IMR-90 (cell line): ENCODE measurements at regions not wholly inside any gene's neighbourhood (a gene's known extent, or its start where the extent isn't known, plus 50 kb on each side); places are given as distances from the start of the nearest gene placed in this dataset.

Experiments
- ATAC-seq: fragments of 200-7000 bp; cut with Tn5 transposase; 2 replicates; pipeline ENCODE4 v1.9.1; 2020; ENCODE audit warnings: low read depth, mild to moderate bottlenecking, moderate library complexity
- BruUV-seq: library from RNA; stranded (reverse); fragments of 400-500 nt; replicated peaks from 2 replicates; lab custom pipeline; 2021; lab: Mats Ljungman, UMichigan
- CTCF ChIA-PET: fragments of 300-600 bp; formaldehyde crosslinking; extraction: SDS; loops from one replicate; lab custom pipeline; 2021; ENCODE audit warnings: antibody characterized with exemption; lab: Yijun Ruan, JAX
- POLR2A ChIA-PET: fragments of 300-600 bp; sonication (Branson Sonifier 250); formaldehyde crosslinking; loops from one replicate; lab custom pipeline; 2022; ENCODE audit warnings: antibody characterized with exemption; ENCODE audit not compliant: unreplicated experiment; lab: Charles Lee
- DNase-seq: peaks from one replicate; pipeline ENCODE4 v3.0.0; 2013
- H2AFZ ChIP-seq: replicated peaks from 2 replicates; pipeline ENCODE3; 2013; ENCODE audit warnings: low read length, mild to moderate bottlenecking; ENCODE audit not compliant: poor library complexity
- H2AK5ac ChIP-seq: 2 replicates; pipeline ENCODE4 v1.6.1; 2013; ENCODE audit warnings: low read depth, low read length, inconsistent platforms
- H2AK9ac ChIP-seq: replicated peaks from 2 replicates; pipeline ENCODE3; 2013; ENCODE audit warnings: mild to moderate bottlenecking, low read depth, low read length, moderate library complexity; ENCODE audit not compliant: poor library complexity
- H2BK120ac ChIP-seq: 2 replicates; pipeline ENCODE4 v1.6.1; 2013; ENCODE audit warnings: low read depth, low read length, inconsistent platforms
- H2BK15ac ChIP-seq: 3 replicates; pipeline ENCODE4 v1.6.1; 2013; ENCODE audit warnings: low read depth, low read length, inconsistent platforms
- H2BK20ac ChIP-seq: 2 replicates; pipeline ENCODE4 v1.6.1; 2013; ENCODE audit warnings: low read depth, mild to moderate bottlenecking, inconsistent platforms, low read length, moderate library complexity
- H2BK5ac ChIP-seq: 2 replicates; pipeline ENCODE4 v1.6.1; 2013; ENCODE audit warnings: mild to moderate bottlenecking, low read depth, low read length, inconsistent platforms; ENCODE audit not compliant: poor library complexity, severe bottlenecking
- H3K14ac ChIP-seq: replicated peaks from 2 replicates; pipeline ENCODE4 v1.6.1; 2013; ENCODE audit warnings: low read depth, low read length, inconsistent platforms
- H3K18ac ChIP-seq: 2 replicates; pipeline ENCODE4 v1.6.1; 2013; ENCODE audit warnings: low read depth, low read length, control low read depth
- H3K23ac ChIP-seq: 2 replicates; pipeline ENCODE4 v1.6.1; 2013; ENCODE audit warnings: low read depth, low read length, inconsistent platforms
- H3K27ac ChIP-seq: 2 replicates; pipeline ENCODE4 v1.5.1; 2013; ENCODE audit warnings: mild to moderate bottlenecking, control low read depth, low read length; ENCODE audit not compliant: insufficient read depth
- H3K27me3 ChIP-seq: 2 replicates; pipeline ENCODE4 v1.6.1; 2013; ENCODE audit warnings: low read length; ENCODE audit not compliant: control insufficient read depth, insufficient read depth
- H3K36me3 ChIP-seq: 2 replicates; pipeline ENCODE4 v1.6.1; 2013; ENCODE audit warnings: low read length, mixed read lengths; ENCODE audit not compliant: control insufficient read depth, insufficient read depth
- H3K4ac ChIP-seq: 2 replicates; pipeline ENCODE4 v1.6.1; 2013; ENCODE audit warnings: low read depth, low read length, inconsistent platforms
- H3K4me1 ChIP-seq: 2 replicates; pipeline ENCODE4 v1.6.1; 2013; ENCODE audit warnings: low read length, mixed read lengths; ENCODE audit not compliant: control insufficient read depth, insufficient read depth
- H3K4me2 ChIP-seq: 2 replicates; pipeline ENCODE4 v1.6.1; 2013; ENCODE audit warnings: low read depth, mild to moderate bottlenecking, control low read depth, low read length, moderate library complexity
- H3K4me3 ChIP-seq: 2 replicates; pipeline ENCODE4 v1.5.1; 2013; ENCODE audit warnings: low read depth, mild to moderate bottlenecking, control low read depth, low read length, moderate library complexity; ENCODE audit not compliant: insufficient read depth
- H3K56ac ChIP-seq: 2 replicates; pipeline ENCODE4 v1.6.1; 2013; ENCODE audit warnings: low read length, inconsistent platforms; ENCODE audit not compliant: insufficient read depth; ENCODE audit errors: extremely low read depth
- H3K79me1 ChIP-seq, 2 experiments: 2 replicates each; pipeline ENCODE4 v1.6.1; 2013; ENCODE audit warnings: low read length in 2 of 2, inconsistent platforms in 1 of 2, low read depth in 1 of 2
- H3K9ac ChIP-seq: 2 replicates; pipeline ENCODE4 v1.6.1; 2013; ENCODE audit warnings: low read depth, low read length, control low read depth
- H3K9me1 ChIP-seq: 2 replicates; pipeline ENCODE4 v1.6.1; 2013; ENCODE audit warnings: low read length, inconsistent platforms; ENCODE audit not compliant: insufficient read depth
- H3K9me3 ChIP-seq: 2 replicates; pipeline ENCODE4 v1.6.1; 2013; ENCODE audit warnings: low read length; ENCODE audit not compliant: control insufficient read depth, insufficient read depth
- H4K20me1 ChIP-seq: 2 replicates; pipeline ENCODE4 v1.6.1; 2013; ENCODE audit warnings: low read length, inconsistent platforms; ENCODE audit not compliant: insufficient read depth
- H4K5ac ChIP-seq: 2 replicates; pipeline ENCODE4 v1.6.1; 2013; ENCODE audit warnings: mild to moderate bottlenecking, low read depth, low read length, control low read depth
- H4K8ac ChIP-seq, 2 experiments: 2 replicates each; pipeline ENCODE4 v1.6.1; 2013; ENCODE audit warnings: low read depth in 2 of 2, low read length in 2 of 2, control low read depth in 1 of 2, inconsistent platforms in 1 of 2
- H4K91ac ChIP-seq: 2 replicates; pipeline ENCODE4 v1.6.1; 2013; ENCODE audit warnings: low read depth, low read length, inconsistent platforms; ENCODE audit not compliant: insufficient read depth
- BHLHE40 ChIP-seq: fragments of 150-350 bp; IDR thresholded peaks from 2 replicates; pipeline ENCODE4 v1.6.1; 2016; ENCODE audit warnings: mild to moderate bottlenecking, low read depth, low read length
- CEBPB ChIP-seq: IDR thresholded peaks from 2 replicates; pipeline ENCODE4 v1.6.1; 2012; ENCODE audit warnings: low read depth, low read length, improper control_type of control experiment
- CHD1 ChIP-seq: IDR thresholded peaks from 2 replicates; pipeline ENCODE4 v1.6.1; 2012; ENCODE audit warnings: low read depth, low read length, improper control_type of control experiment
- FOS ChIP-seq: fragments of 150-350 bp; IDR thresholded peaks from 2 replicates; pipeline ENCODE4 v1.6.1; 2016; ENCODE audit warnings: low read depth, low read length
- MAZ ChIP-seq: IDR thresholded peaks from 2 replicates; pipeline ENCODE4 v1.6.1; 2012; ENCODE audit warnings: low read depth, mild to moderate bottlenecking, low read length, improper control_type of control experiment, moderate library complexity, borderline replicate concordance
- MXI1 ChIP-seq: IDR thresholded peaks from 2 replicates; pipeline ENCODE4 v1.6.1; 2012; ENCODE audit warnings: low read depth, mild to moderate bottlenecking, low read length, moderate library complexity, borderline replicate concordance
- NFE2L2 ChIP-seq: fragments of 150-350 bp; IDR thresholded peaks from 2 replicates; pipeline ENCODE4 v1.6.1; 2016; ENCODE audit warnings: low read depth, mild to moderate bottlenecking, low read length
- RAD21 ChIP-seq: IDR thresholded peaks from 2 replicates; pipeline ENCODE4 v1.6.1; 2012; ENCODE audit warnings: low read length, improper control_type of control experiment
- RCOR1 ChIP-seq: IDR thresholded peaks from 2 replicates; pipeline ENCODE4 v1.6.1; 2012; ENCODE audit warnings: mild to moderate bottlenecking, low read length, improper control_type of control experiment; ENCODE audit not compliant: insufficient replicate concordance
- RFX5 ChIP-seq: IDR thresholded peaks from 2 replicates; pipeline ENCODE4 v1.8.0; 2012; ENCODE audit warnings: low read depth, mild to moderate bottlenecking, low read length, moderate library complexity
- SMC3 ChIP-seq: fragments of 150-350 bp; IDR thresholded peaks from 2 replicates; pipeline ENCODE4 v1.6.1; 2016; ENCODE audit warnings: low read depth, mild to moderate bottlenecking, antibody characterized with exemption, low read length, moderate library complexity
- WGBS, 2 experiments: methylation state at CpG; one replicate each; pipeline versions ENCODE4 v1.1.5 to v1.1.7; 2013; ENCODE audit warnings: missing lambda C conversion rate in 2 of 2; ENCODE audit not compliant: insufficient read length in 1 of 2; ENCODE audit errors: extremely low coverage in 2 of 2; 5-methylcytosine and 5-hydroxymethylcytosine counted together
- dilution Hi-C: fragments of 300-500 bp; cut with HindIII; formaldehyde crosslinking; loops from one replicate; pipeline ENCODE4 v1.14.3; 2018; ENCODE audit warnings: low sequenced_read_pairs; ENCODE audit not compliant: unreplicated experiment
- in situ Hi-C: fragments of 300-500 bp; cut with MboI; formaldehyde crosslinking; loops from 3 replicates; pipeline ENCODE4 v1.14.3; 2019; ENCODE audit warnings: low sequenced_read_pairs, inconsistent platforms, mixed read lengths
- intact Hi-C: fragments of 100-400 bp; cut with micrococcal nuclease; formaldehyde crosslinking; loops from 2 replicates; pipeline ENCODE4 v1.10.0; 2022
- TF ChIP-seq, protein P1 (sequence below): fragments of 150-350 bp; IDR thresholded peaks from 2 replicates; pipeline ENCODE4 v1.6.1; 2016; ENCODE audit warnings: low read depth, mild to moderate bottlenecking, low read length, moderate library complexity, borderline replicate concordance
- TF ChIP-seq, protein P2 (sequence below): fragments of 150-350 bp; IDR thresholded peaks from 2 replicates; pipeline ENCODE4 v1.6.1; 2017; ENCODE audit warnings: mild to moderate bottlenecking, antibody characterized with exemption, low read length, low read depth
- TF ChIP-seq, protein P3 (sequence below): conservative IDR thresholded peaks from 2 replicates; pipeline ENCODE4 v1.5.1; 2012; ENCODE audit warnings: mild to moderate bottlenecking, low read depth, low read length, improper control_type of control experiment

DNA sequence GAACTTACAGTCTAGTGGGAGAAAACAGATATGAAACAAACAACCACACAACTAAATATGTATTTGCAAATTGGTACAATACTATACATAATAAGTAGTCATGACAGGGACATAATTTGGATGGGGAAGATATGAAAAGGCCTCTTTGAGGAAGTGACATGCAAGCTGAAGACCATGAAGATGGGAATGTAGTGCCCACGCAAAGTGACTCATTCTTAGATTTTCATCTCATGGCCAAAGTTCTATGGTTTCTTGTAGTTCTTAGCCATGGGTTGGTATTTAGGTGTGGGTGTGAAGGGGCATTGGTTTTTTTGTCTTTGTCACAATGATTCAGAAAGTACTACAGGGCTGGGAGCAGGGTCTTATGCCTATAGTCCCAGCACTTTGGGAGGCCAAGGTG lies 105.4 kb upstream of the FAM78B start:
- intact Hi-C loops, result no loop called here
- no peak overlapping the region for H4K91ac ChIP-seq
- no peak overlapping the region for H3K14ac ChIP-seq
- BruUV-seq, result no TSS peak
- H3K4me1 ChIP-seq, result no peaks in the 10 kb centered on the region
- H3K56ac ChIP-seq, result no peak overlapping the region
- CTCF ChIA-PET, result no interaction called here
- H4K20me1 ChIP-seq, result no peaks in the 10 kb centered on the region
- H3K9me3 ChIP-seq, result peaks cover 19% of the 10 kb centered on the region
- no peak overlapping the region for H4K5ac ChIP-seq
- H3K27me3 ChIP-seq, result no peaks in the 10 kb centered on the region
- dilution Hi-C loops, result no loop called here
- no peaks in the 10 kb centered on the region for H3K36me3 ChIP-seq
- no peak overlapping the region for H2AK5ac ChIP-seq
- H3K18ac ChIP-seq, result no peak overlapping the region
- DNase-seq, result no peak
- H3K9ac ChIP-seq, result no peak overlapping the region
- in situ Hi-C loops, result no loop called here
- no peak overlapping the region for H2BK120ac ChIP-seq
- H3K4me3 ChIP-seq, result no peak overlapping the region
- H3K4ac ChIP-seq, result no peak overlapping the region
- POLR2A ChIA-PET, result no interaction called here
- no peak overlapping the region for H4K8ac ChIP-seq
- H3K9me1 ChIP-seq, result no peaks in the 10 kb centered on the region
- H3K79me1 ChIP-seq, result no peaks in the 10 kb centered on the region
- no peak overlapping the region for H3K27ac ChIP-seq
- no peak for ATAC-seq
- H2AK9ac ChIP-seq, result no peak overlapping the region
- H2BK20ac ChIP-seq, result no peak overlapping the region
- WGBS, 2 experiments, result no CpG with 5 or more reads among the region's 1 CpG
- no peak overlapping the region for H2AFZ ChIP-seq
- H2BK5ac ChIP-seq, result no peak overlapping the region
- H3K4me2 ChIP-seq, result no peak overlapping the region
- no peak overlapping the region for H2BK15ac ChIP-seq
- H3K23ac ChIP-seq, result no peak overlapping the region
- TF ChIP-seq BHLHE40, result no peak
- no peak for TF ChIP-seq RAD21
- no peak for TF ChIP-seq RFX5
- TF ChIP-seq, protein P1, sequence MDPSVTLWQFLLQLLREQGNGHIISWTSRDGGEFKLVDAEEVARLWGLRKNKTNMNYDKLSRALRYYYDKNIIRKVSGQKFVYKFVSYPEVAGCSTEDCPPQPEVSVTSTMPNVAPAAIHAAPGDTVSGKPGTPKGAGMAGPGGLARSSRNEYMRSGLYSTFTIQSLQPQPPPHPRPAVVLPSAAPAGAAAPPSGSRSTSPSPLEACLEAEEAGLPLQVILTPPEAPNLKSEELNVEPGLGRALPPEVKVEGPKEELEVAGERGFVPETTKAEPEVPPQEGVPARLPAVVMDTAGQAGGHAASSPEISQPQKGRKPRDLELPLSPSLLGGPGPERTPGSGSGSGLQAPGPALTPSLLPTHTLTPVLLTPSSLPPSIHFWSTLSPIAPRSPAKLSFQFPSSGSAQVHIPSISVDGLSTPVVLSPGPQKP, result no peak
- no peak for TF ChIP-seq MAZ
- TF ChIP-seq SMC3, result no peak
- no peak for TF ChIP-seq CHD1
- TF ChIP-seq, protein P2, sequence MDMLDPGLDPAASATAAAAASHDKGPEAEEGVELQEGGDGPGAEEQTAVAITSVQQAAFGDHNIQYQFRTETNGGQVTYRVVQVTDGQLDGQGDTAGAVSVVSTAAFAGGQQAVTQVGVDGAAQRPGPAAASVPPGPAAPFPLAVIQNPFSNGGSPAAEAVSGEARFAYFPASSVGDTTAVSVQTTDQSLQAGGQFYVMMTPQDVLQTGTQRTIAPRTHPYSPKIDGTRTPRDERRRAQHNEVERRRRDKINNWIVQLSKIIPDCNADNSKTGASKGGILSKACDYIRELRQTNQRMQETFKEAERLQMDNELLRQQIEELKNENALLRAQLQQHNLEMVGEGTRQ, result no peak
- TF ChIP-seq NFE2L2, result no peak
- no peak for TF ChIP-seq FOS
- TF ChIP-seq CEBPB, result no peak
- TF ChIP-seq, protein P3, sequence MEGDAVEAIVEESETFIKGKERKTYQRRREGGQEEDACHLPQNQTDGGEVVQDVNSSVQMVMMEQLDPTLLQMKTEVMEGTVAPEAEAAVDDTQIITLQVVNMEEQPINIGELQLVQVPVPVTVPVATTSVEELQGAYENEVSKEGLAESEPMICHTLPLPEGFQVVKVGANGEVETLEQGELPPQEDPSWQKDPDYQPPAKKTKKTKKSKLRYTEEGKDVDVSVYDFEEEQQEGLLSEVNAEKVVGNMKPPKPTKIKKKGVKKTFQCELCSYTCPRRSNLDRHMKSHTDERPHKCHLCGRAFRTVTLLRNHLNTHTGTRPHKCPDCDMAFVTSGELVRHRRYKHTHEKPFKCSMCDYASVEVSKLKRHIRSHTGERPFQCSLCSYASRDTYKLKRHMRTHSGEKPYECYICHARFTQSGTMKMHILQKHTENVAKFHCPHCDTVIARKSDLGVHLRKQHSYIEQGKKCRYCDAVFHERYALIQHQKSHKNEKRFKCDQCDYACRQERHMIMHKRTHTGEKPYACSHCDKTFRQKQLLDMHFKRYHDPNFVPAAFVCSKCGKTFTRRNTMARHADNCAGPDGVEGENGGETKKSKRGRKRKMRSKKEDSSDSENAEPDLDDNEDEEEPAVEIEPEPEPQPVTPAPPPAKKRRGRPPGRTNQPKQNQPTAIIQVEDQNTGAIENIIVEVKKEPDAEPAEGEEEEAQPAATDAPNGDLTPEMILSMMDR, result no peak
- no peak for TF ChIP-seq MXI1
- TF ChIP-seq RCOR1, result no peak
